BLaER1 treated with 17β-estradiol and CSF1 and Interleukin-3, amounts not matched to agents 10 nM and 100 nM (cell line): ENCODE measurements at regions not wholly inside any gene's neighbourhood (a gene's known extent, or its start where the extent isn't known, plus 50 kb on each side); places are given as distances from the start of the nearest gene placed in this dataset.
"Not testable (repeated sequence)": the region's sequence is repeated elsewhere in the genome, so short reads cannot be mapped to it uniquely, and the experiment has no call there.

ENCODE experiments used
- H3K27ac ChIP-seq, 11 experiments: shearing (Covaris generic); formaldehyde crosslinking; 2 replicates each; pipeline ENCODE4 v1.8.1; 2022
- H3K27me3 ChIP-seq, 11 experiments: shearing (Covaris generic); formaldehyde crosslinking; 2 replicates each; pipeline ENCODE4 v1.8.1; 2022
- H3K36me3 ChIP-seq, 11 experiments: shearing (Covaris generic); formaldehyde crosslinking; 2 replicates each; pipeline ENCODE4 v1.8.1; 2022
- H3K4me1 ChIP-seq, 10 experiments: shearing (Covaris generic); formaldehyde crosslinking; 2 replicates each; pipeline ENCODE4 v1.8.1; 2022
- H3K4me2 ChIP-seq, 11 experiments: shearing (Covaris generic); formaldehyde crosslinking; 2 replicates each; pipeline ENCODE4 v1.8.1; 2022
- H3K4me3 ChIP-seq, 10 experiments: shearing (Covaris generic); formaldehyde crosslinking; 2 replicates each; pipeline ENCODE4 v1.8.1; 2022
- H3K9ac ChIP-seq, 11 experiments: shearing (Covaris generic); formaldehyde crosslinking; 2 replicates each; pipeline ENCODE4 v1.8.1; 2022
- H3K9me3 ChIP-seq, 11 experiments: shearing (Covaris generic); formaldehyde crosslinking; replicated peaks in 1 of 11; 2 replicates each; pipeline ENCODE4 v1.8.1; 2022
- H4K20me1 ChIP-seq, 11 experiments: shearing (Covaris generic); formaldehyde crosslinking; 2 replicates each; pipeline ENCODE4 v1.8.1; 2022
- Cebpa-rat ChIP-seq, 11 experiments: shearing (Covaris generic); IDR thresholded peaks; 2 replicates each; pipeline ENCODE4 v1.8.1; 2022

DNA sequence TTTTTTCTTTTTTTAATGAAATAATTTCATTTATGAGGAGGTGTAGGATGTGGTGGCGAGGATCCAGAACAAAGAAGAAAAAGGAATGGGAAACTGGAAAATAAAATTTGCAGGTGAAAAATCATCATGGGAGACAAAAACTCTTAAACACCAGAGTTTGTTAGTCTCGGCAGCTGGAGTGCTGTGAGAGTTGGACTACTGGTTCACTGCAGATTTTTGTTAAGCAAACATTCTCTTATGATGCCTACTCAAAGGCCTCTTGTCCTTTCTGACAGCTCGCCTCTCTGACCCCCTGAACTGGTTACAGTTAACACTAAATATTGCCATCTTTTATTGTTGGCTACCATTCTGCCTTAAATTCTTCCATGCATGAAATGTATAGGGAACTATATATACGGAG, 152.4 kb upstream of the DPH6 start:
- no peak overlapping the region for H3K9ac ChIP-seq
- TF ChIP-seq Cebpa-rat (IDR thresholded peaks at IDR 0.05), result no peak
- no peaks in the 10 kb centered on the region for H3K4me1 ChIP-seq
- no peaks in the 10 kb centered on the region for H4K20me1 ChIP-seq
- no peak overlapping the region for H3K27ac ChIP-seq
- no peak overlapping the region for H3K4me2 ChIP-seq
- H3K4me3 ChIP-seq, result no peak overlapping the region
- no peaks in the 10 kb centered on the region for H3K36me3 ChIP-seq
- no peaks in the 10 kb centered on the region for H3K9me3 ChIP-seq
- H3K27me3 ChIP-seq, result no peaks in the 10 kb centered on the region

DNA sequence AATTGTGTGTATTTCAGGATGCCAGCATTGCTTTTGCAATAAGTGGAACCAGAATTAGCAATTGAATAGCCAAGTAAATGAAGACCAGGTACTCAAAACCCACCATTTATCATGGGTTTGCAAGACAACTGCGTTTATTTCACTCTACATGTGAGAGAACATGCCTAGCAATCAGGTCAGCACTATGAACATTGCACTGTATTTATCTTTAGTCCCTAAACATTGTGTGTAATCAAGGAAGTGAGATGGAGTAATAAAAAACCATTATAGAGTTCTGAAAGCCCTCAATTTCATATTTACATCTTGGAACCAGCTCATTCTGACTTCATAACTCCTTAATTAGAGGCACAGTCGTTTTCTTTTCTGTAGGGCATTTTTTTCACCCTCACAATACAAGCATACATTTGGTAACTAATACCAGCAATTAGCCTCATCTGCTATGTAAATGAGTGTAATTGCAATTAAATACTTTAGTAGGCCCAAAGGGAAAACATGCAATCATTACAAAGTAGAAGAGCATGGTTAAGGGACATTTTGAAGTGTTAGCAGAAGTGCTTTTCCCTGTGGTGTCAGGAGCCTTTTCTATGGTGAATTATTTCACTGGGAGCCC, 153.1 kb upstream of the DPH6 start:
- Histone ChIP-seq H3K36me3 (no peaks in the 10 kb centered on the region), H3K4me2 (no peak overlapping the region), H3K4me3 (no peak overlapping the region), H3K4me1 (no peaks in the 10 kb centered on the region), H3K9me3 (no peaks in the 10 kb centered on the region), H3K27me3 (no peaks in the 10 kb centered on the region), H3K9ac (no peak overlapping the region), H3K27ac (no peak overlapping the region), H4K20me1 (no peaks in the 10 kb centered on the region)
- no peak for TF ChIP-seq Cebpa-rat (IDR thresholded peaks at IDR 0.05)

DNA sequence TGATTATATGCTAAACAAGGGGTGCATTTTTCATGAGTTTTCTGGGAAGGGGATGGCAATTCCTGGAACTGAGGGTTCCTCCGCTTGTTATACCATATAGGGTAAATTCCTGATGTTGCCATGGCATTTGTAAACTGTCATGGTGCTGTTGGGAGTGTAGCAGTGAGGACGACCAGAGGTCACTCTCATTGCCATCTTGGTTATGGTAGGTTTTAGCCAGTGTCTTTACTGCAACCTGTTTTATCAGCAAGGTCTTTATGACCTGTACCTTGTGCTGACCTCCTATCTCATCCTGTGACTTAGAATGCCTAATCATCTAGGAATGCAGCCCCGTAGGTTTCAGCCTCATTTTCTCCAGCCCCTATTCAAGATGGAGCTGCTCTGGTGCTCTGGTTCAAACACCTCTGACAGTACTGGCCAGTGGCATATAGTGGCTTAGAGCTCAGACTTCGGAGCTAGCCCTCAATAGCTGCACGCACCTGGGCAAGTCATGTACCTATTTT, 154.2 kb upstream of the DPH6 start:
- not testable (repeated sequence) for H4K20me1 ChIP-seq, H3K4me3 ChIP-seq, H3K27me3 ChIP-seq, H3K4me2 ChIP-seq, H3K9me3 ChIP-seq, H3K27ac ChIP-seq, H3K36me3 ChIP-seq, H3K4me1 ChIP-seq, H3K9ac ChIP-seq

DNA sequence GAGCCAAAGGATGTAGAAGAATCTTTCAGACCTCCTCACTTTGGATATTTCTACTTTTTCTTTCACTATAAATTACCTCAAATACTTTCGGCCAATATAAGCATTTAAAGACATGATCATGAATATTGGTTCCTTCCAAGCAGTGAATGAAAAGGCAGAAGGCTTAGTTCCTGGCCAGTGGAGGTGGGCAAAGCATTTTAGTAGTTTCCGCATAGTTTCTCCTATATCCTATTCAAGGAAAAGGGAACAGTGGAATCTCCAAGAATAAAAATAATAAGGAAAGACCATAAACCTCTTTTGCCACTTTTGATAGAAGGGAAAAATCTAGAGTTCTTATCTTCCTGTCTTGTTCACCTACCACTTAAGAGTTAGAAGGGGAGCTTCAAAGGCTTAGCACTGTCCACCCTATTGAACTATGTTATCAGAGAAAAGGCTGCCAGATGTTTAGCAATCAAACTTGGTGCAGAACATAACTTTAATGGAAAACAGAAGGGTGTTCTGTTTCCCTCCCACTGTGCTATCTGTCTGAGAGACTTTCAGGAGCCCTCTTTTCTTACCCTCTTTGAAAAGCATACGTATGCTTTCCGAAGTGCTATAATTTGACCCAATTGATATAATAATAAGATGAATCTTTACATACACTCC, 155.6 kb upstream of the DPH6 start:
- H3K27me3 ChIP-seq, result no peaks in the 10 kb centered on the region
- H3K4me3 ChIP-seq, result no peak overlapping the region
- H3K9me3 ChIP-seq, result no peaks in the 10 kb centered on the region
- no peak overlapping the region for H3K4me2 ChIP-seq
- TF ChIP-seq Cebpa-rat (IDR thresholded peaks at IDR 0.05), result no peak
- no peaks in the 10 kb centered on the region for H3K4me1 ChIP-seq
- no peak overlapping the region for H3K9ac ChIP-seq
- H4K20me1 ChIP-seq, result no peaks in the 10 kb centered on the region
- no peak overlapping the region for H3K27ac ChIP-seq
- H3K36me3 ChIP-seq, result no peaks in the 10 kb centered on the region

DNA sequence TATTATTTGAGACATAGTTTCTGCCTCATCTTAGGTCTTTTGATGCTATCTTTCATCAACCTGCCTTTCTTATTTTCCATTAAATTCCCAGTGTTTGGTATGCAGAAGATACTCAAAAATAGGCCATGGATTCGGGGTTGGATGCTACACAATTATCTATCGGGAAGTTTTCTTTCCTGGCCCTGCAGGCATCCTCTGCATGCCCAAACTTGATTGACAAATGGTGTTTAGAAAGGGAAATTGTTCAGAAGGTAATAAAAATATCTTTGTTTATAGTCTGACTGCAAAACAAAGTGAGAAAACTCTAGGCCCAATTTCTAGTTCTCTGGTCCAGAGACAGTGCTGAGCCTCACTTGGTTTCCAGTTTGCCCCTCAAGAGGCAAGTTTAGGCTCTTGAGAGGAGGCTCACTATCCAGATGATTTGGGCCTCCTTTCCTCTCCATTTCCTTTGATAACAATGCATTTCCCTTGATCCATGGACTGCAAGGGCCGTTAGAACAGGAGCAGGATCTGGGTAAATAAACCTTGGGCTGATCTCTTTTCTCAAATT, 157.1 kb upstream of the DPH6 start:
- no peaks in the 10 kb centered on the region for H3K36me3 ChIP-seq
- H3K27me3 ChIP-seq, result no peaks in the 10 kb centered on the region
- no peak overlapping the region for H3K4me2 ChIP-seq
- no peak overlapping the region for H3K27ac ChIP-seq
- no peaks in the 10 kb centered on the region for H3K9me3 ChIP-seq
- no peaks in the 10 kb centered on the region for H3K4me1 ChIP-seq
- no peak overlapping the region for H3K9ac ChIP-seq
- no peak overlapping the region for H3K4me3 ChIP-seq
- no peaks in the 10 kb centered on the region for H4K20me1 ChIP-seq
- no peak for TF ChIP-seq Cebpa-rat (IDR thresholded peaks at IDR 0.05)

DNA sequence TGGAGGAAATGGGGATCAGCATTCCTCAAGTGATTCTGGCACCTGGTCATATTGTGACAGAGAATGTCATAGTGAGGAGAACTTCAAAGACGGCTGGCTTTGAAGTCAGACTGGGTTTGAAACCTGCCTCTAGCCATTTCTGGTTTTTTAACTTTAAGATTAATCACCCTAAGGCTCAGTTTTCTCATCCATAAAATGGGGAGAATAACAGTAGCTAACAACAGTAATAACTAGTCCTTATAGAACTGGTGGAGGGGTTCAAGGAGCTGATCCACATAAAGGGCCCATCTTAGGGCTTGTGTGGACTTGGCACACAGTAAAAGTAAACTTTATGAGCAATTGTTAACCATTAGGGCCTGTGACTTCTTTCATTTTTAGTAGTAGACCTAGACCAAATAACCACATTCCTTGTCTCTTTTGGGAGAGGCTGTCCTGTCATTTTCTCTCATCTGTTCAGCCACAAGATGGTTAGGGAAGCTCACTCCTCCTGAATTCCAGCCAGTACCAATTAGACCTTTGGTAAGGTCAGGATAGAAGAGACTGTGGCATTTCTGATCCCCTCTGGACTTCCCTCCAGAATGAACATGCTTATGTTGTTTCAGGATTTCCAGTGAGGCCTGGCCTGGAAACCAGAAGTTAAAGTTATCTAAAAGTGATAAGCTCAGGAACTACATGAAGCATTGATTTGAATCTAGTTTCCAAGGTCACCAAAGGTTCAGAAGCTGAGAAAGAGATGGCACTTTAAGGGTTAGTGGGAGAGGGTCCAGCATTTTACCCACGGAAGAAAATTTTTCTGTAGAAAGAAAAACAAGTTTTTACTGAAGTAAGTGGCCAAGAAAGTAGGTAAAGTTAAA, 159.3 kb upstream of the DPH6 start:
- Histone ChIP-seq H3K27ac (no peak overlapping the region), H4K20me1 (no peaks in the 10 kb centered on the region), H3K27me3 (no peaks in the 10 kb centered on the region), H3K36me3 (no peaks in the 10 kb centered on the region), H3K4me1 (no peaks in the 10 kb centered on the region), H3K4me2 (no peak overlapping the region), H3K9ac (no peak overlapping the region), H3K4me3 (no peak overlapping the region), H3K9me3 (no peaks in the 10 kb centered on the region)
- TF ChIP-seq Cebpa-rat (IDR thresholded peaks at IDR 0.05), result no peak

DNA sequence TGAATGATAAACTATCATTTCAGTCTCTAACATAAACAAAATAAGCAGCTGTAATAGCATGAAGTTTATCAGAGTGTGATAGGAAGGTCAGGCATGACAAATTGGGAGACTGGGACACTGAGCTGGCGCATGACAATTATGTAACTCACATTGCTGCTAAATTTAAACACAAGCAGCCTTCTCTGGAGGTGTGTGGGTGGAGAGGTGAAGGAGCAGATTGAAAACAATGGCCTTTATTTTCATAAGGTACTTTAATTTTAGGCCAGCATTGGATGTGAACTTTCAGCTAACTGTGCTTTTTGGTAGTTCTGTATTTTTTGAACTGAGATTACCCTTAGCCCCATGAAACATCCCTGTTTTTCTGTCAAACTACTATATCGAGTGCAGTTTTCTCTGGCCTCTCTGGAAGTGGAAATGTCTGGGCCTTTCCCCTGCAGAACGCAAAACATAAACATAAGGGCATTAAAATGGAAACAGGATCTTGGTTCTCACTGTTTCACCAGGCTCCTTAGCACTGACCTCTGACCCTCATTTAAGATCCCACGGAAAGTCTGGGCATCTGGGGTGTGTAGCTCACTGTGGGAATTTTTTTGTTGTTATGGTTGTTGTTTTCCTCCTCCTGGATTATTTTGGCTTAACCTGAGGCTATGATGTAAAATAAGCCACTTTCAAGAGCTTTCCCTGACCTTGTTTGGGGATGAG, 160.1 kb upstream of the DPH6 start:
- H3K4me1 ChIP-seq, result no peaks in the 10 kb centered on the region
- TF ChIP-seq Cebpa-rat (IDR thresholded peaks at IDR 0.05), result no peak
- H3K9me3 ChIP-seq, result no peaks in the 10 kb centered on the region
- H4K20me1 ChIP-seq, result no peaks in the 10 kb centered on the region
- H3K27ac ChIP-seq, result no peak overlapping the region
- H3K4me3 ChIP-seq, result no peak overlapping the region
- no peak overlapping the region for H3K9ac ChIP-seq
- no peaks in the 10 kb centered on the region for H3K27me3 ChIP-seq
- no peak overlapping the region for H3K4me2 ChIP-seq
- no peaks in the 10 kb centered on the region for H3K36me3 ChIP-seq

DNA sequence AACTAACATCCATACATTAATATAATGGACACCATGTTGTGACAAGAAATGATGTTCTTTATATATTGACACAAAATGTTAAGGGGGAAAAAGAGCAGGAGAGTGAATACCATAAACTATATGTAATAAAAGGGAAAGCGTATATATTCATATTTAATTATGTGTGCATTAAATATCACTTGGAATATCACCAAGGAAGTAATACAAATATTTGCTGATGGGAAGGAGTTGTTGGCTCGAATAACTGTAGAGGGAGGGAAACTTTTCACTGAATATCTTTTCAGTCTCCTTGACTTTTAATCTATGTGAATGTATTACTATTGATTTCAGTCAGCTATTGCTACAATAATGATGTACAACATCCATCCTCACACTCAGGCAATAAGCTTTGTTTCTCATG, 167.0 kb upstream of the DPH6 start:
- H3K9ac ChIP-seq, result no peak overlapping the region
- no peaks in the 10 kb centered on the region for H3K27me3 ChIP-seq
- H3K36me3 ChIP-seq, result no peaks in the 10 kb centered on the region
- no peak for TF ChIP-seq Cebpa-rat (IDR thresholded peaks at IDR 0.05)
- H3K9me3 ChIP-seq, result no peaks in the 10 kb centered on the region
- H3K4me2 ChIP-seq, result no peak overlapping the region
- no peaks in the 10 kb centered on the region for H4K20me1 ChIP-seq
- H3K4me3 ChIP-seq, result no peak overlapping the region
- H3K27ac ChIP-seq, result no peak overlapping the region
- H3K4me1 ChIP-seq, result no peaks in the 10 kb centered on the region

DNA sequence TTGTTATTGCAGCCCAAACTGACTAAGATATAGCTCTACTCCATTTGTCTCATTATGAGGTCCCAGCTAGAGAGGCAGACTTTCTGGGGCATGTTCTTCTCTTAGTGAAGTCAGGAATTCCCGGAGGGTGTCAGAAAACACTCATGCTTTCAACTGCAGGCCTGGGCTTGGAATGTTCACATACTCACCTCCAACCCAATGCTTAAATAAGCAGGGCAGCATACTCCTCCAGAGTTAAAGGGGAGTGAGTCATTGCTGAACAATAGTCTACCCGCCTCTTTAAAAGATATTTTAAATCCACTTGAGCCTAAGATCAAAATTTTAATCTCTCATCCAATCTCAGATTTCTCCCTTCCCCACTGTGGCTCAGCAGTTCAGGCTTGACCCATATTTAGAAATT, 167.8 kb upstream of the DPH6 start:
- Histone ChIP-seq H3K9ac (no peak overlapping the region), H3K4me3 (no peak overlapping the region), H3K27me3 (no peaks in the 10 kb centered on the region), H4K20me1 (no peaks in the 10 kb centered on the region), H3K27ac (no peak overlapping the region), H3K4me2 (no peak overlapping the region), H3K4me1 (no peaks in the 10 kb centered on the region), H3K36me3 (no peaks in the 10 kb centered on the region), H3K9me3 (no peaks in the 10 kb centered on the region)
- no peak for TF ChIP-seq Cebpa-rat (IDR thresholded peaks at IDR 0.05)
